ENCODE measurements at regions not wholly inside any gene's neighbourhood (a gene's known extent, or its start where the extent isn't known, plus 50 kb on each side); places are given as distances from the start of the nearest gene placed in this dataset.

DNA sequence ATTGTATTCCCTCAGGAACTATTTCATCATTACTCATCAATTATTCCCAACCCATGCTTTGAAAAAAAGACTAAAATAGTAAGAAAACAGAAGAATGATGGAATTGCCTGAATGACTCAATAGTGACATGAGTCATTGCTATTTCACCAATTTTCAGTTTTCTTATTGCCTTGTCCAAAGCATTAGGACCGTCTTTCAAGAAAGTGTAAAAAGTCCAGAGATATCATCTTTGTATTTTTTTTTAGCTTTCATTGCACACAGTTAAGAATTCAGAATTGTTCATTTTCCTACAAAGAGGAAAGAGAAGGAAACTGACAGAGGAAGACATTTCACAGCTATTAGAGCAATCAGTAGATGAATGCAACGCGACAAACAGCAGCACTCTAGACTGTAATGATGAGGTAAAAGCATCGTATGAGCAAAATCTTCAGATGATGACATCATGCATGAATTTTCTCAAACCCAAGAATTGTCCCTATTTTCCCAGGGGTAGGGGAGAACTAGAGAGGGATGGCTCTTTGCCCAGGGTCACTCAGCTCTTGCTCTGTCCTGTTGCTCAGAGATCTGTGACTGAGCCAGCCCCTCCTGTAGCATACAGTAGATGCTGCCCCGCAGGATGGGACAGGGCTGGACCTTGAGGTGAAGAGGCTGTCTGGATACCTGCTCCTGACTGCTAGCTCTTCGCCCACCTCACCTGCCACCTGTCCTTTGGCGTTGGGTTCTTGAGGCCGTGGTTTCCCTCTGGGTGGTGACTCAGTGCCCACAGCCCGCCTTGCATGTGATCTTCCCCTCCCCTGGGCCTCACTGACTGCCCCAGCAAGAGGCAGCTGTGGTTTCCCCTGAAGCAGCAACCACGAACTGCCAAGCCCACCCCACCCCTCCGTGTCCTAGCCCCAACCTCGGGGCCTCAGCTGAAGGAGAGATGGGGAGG, 84.8 kb downstream of the PPCDC start:
- DNase-seq = no peak
- Mint-ChIP-seq H3K9me3 (ENCODE audit: unreplicated experiment) (peaks cover 7% of the 10 kb centered on the region), H3K36me3 (ENCODE audit: insufficient read depth, unreplicated experiment) (peaks cover 8% of the 10 kb centered on the region), H3K4me1 (ENCODE audit: low read depth, unreplicated experiment) (peaks cover 20% of the 10 kb centered on the region), H3K4me3 (ENCODE audit: unreplicated experiment) (no peak overlapping the region), H3K27ac (ENCODE audit: unreplicated experiment) (no peak overlapping the region), H3K27me3 (ENCODE audit: insufficient read depth, unreplicated experiment) (no peaks in the 10 kb centered on the region)
- Histone ChIP-seq H3K4me1 (peaks cover 19% of the 10 kb centered on the region), H3K4me3 (ENCODE audit: low read depth, low read length) (no peak overlapping the region), H3K9me3 (0 out of 2 replicates have a peak, but pooled peaks cover 5% of the 10 kb centered on the region), H3K36me3 (ENCODE audit: control insufficient read depth, insufficient read depth, low read length) (no peaks in the 10 kb centered on the region), H3K27me3 (replicated peaks; ENCODE audit: control insufficient read depth, insufficient read depth, low read length) (no peaks in the 10 kb centered on the region)
- ChIA-PET POLR2A (interaction anchor here (0.6 kb wide), 2 partner anchors 88 to 158 kb away, joined by 5 to 6 read pairs; no protein-coding TSS in a partner anchor), CTCF (no interaction called here)
- TF ChIP-seq, protein P1, sequence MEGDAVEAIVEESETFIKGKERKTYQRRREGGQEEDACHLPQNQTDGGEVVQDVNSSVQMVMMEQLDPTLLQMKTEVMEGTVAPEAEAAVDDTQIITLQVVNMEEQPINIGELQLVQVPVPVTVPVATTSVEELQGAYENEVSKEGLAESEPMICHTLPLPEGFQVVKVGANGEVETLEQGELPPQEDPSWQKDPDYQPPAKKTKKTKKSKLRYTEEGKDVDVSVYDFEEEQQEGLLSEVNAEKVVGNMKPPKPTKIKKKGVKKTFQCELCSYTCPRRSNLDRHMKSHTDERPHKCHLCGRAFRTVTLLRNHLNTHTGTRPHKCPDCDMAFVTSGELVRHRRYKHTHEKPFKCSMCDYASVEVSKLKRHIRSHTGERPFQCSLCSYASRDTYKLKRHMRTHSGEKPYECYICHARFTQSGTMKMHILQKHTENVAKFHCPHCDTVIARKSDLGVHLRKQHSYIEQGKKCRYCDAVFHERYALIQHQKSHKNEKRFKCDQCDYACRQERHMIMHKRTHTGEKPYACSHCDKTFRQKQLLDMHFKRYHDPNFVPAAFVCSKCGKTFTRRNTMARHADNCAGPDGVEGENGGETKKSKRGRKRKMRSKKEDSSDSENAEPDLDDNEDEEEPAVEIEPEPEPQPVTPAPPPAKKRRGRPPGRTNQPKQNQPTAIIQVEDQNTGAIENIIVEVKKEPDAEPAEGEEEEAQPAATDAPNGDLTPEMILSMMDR (IDR thresholded peaks at IDR 0.05; ENCODE audit: insufficient read depth in 1 of 2, low read depth in 1 of 2, low read length in 1 of 2, severe bottlenecking in 1 of 2, unreplicated experiment in 1 of 2) = no peak
- intact Hi-C loops (cut with micrococcal nuclease; ENCODE audit: unreplicated experiment) = no loop called here
- BruUV-seq (replicated peaks) = no TSS peak

GRCh38 chr15:75109021-75109735, 85.8 kb downstream of the PPCDC start:
- Histone ChIP-seq H3K9me3 (0 out of 2 replicates have a peak, but pooled peaks cover 5% of the 10 kb centered on the region), H3K27me3 (replicated peaks; ENCODE audit: control insufficient read depth, insufficient read depth, low read length) (no peaks in the 10 kb centered on the region), H3K4me3 (ENCODE audit: low read depth, low read length) (no peak overlapping the region), H3K36me3 (ENCODE audit: control insufficient read depth, insufficient read depth, low read length) (no peaks in the 10 kb centered on the region), H3K4me1 (peaks cover 19% of the 10 kb centered on the region)
- Mint-ChIP-seq H3K4me1 (ENCODE audit: low read depth, unreplicated experiment) (peaks cover 18% of the 10 kb centered on the region), H3K36me3 (ENCODE audit: insufficient read depth, unreplicated experiment) (peaks cover 18% of the 10 kb centered on the region), H3K4me3 (ENCODE audit: unreplicated experiment) (no peak overlapping the region), H3K27ac (ENCODE audit: unreplicated experiment) (no peak overlapping the region), H3K9me3 (ENCODE audit: unreplicated experiment) (peaks cover 9% of the 10 kb centered on the region), H3K27me3 (ENCODE audit: insufficient read depth, unreplicated experiment) (no peaks in the 10 kb centered on the region)
- no TSS peak for BruUV-seq (replicated peaks)
- intact Hi-C loops (cut with micrococcal nuclease; ENCODE audit: unreplicated experiment) = no loop called here
- ChIA-PET POLR2A (interaction anchor here (0.6 kb wide), 1 partner anchor 127 kb away, joined by 4 read pairs; no protein-coding TSS in a partner anchor), CTCF (no interaction called here)
- TF ChIP-seq, protein P1 (IDR thresholded peaks at IDR 0.05; ENCODE audit: insufficient read depth in 1 of 2, low read depth in 1 of 2, low read length in 1 of 2, severe bottlenecking in 1 of 2, unreplicated experiment in 1 of 2) = no peak
- no peak for DNase-seq

DNA sequence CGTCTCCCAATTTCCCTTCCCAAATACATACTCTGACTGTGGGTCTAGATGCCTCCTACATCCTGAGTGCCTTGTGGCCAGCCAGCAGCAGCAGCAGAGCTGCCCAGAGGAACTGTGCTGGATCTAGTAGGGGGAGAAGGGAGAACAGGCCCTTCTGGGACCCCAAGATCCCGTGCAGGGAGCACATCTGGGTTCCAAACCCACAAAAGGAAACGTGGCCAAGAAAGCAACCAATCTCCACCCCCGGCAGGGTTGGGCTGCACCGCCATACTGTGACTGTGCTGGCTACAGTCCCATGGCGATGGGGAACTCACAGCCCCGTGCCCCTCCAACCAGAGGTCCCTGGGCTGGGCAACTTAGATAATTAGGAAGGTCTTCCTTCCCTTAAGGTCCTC, 86.3 kb downstream of the PPCDC start:
- Mint-ChIP-seq H3K36me3 (ENCODE audit: insufficient read depth, unreplicated experiment) (peaks cover 21% of the 10 kb centered on the region), H3K4me1 (ENCODE audit: low read depth, unreplicated experiment) (peaks cover 15% of the 10 kb centered on the region), H3K27me3 (ENCODE audit: insufficient read depth, unreplicated experiment) (no peaks in the 10 kb centered on the region), H3K4me3 (ENCODE audit: unreplicated experiment) (no peak overlapping the region), H3K27ac (ENCODE audit: unreplicated experiment) (no peak overlapping the region), H3K9me3 (ENCODE audit: unreplicated experiment) (peaks cover 9% of the 10 kb centered on the region)
- POLR2A ChIA-PET = no interaction called here
- Histone ChIP-seq H3K36me3 (ENCODE audit: control insufficient read depth, insufficient read depth, low read length) (no peaks in the 10 kb centered on the region), H3K27me3 (replicated peaks; ENCODE audit: control insufficient read depth, insufficient read depth, low read length) (no peaks in the 10 kb centered on the region), H3K4me3 (ENCODE audit: low read depth, low read length) (no peak overlapping the region), H3K4me1 (peaks cover 19% of the 10 kb centered on the region), H3K9me3 (0 out of 2 replicates have a peak, but pooled peaks cover 5% of the 10 kb centered on the region)
- no TSS peak for BruUV-seq (replicated peaks)
- TF ChIP-seq, protein P1 (IDR thresholded peaks at IDR 0.05; ENCODE audit: insufficient read depth in 1 of 2, low read depth in 1 of 2, low read length in 1 of 2, severe bottlenecking in 1 of 2, unreplicated experiment in 1 of 2) = no peak
- DNase-seq = no peak
- intact Hi-C loops (cut with micrococcal nuclease; ENCODE audit: unreplicated experiment) = no loop called here
- CTCF ChIA-PET = no interaction called here

Measured in Caco-2 (cell line).